SK-N-SH (cell line): ENCODE measurements at regions not wholly inside any gene's neighbourhood (a gene's known extent, or its start where the extent isn't known, plus 50 kb on each side); places are given as distances from the start of the nearest gene placed in this dataset.

Source experiments
- CTCF ChIP-seq: fragments of 200-600 bp; sonication (generic); IDR thresholded peaks from 2 replicates; pipeline ENCODE4 v1.6.1; 2017; ENCODE audit warnings: antibody characterized with exemption, mild to moderate bottlenecking, moderate library complexity
- FOXM1 ChIP-seq: IDR thresholded peaks from 2 replicates; pipeline ENCODE4 v1.4.0; 2012; ENCODE audit warnings: low read depth, mild to moderate bottlenecking
- PBX3 ChIP-seq: IDR thresholded peaks from 2 replicates; pipeline ENCODE4; 2012
- POLR2AphosphoS5 ChIP-seq: IDR thresholded peaks from 2 replicates; pipeline ENCODE4 v1.6.1; 2012; ENCODE audit warnings: low read depth, low read length
- RCOR1 ChIP-seq: fragments of 150-350 bp; IDR thresholded peaks from 2 replicates; pipeline ENCODE4 v1.6.1; 2017; ENCODE audit warnings: antibody characterized with exemption, low read length
- REST ChIP-seq: IDR thresholded peaks from 2 replicates; pipeline ENCODE4 v1.6.1; 2012; ENCODE audit warnings: mild to moderate bottlenecking, low read depth, low read length, moderate library complexity
- RXRA ChIP-seq: IDR thresholded peaks from 2 replicates; pipeline ENCODE4 v1.4.0; 2012; ENCODE audit warnings: low read depth, mild to moderate bottlenecking, borderline replicate concordance
- TCF12 ChIP-seq: IDR thresholded peaks from 2 replicates; pipeline ENCODE4 v1.4.0; 2012
- YY1 ChIP-seq: IDR thresholded peaks from 2 replicates; pipeline ENCODE4 v1.4.0; 2012; ENCODE audit warnings: low read depth, mild to moderate bottlenecking
- ZBTB33 ChIP-seq: IDR thresholded peaks from 2 replicates; pipeline ENCODE4 v1.4.0; 2012; ENCODE audit warnings: low read depth, borderline replicate concordance

- no peak for TF ChIP-seq TCF12
- no peak for TF ChIP-seq RCOR1
- no peak for TF ChIP-seq CTCF
- no peak for TF ChIP-seq ZBTB33
- no peak for TF ChIP-seq YY1
- no peak for TF ChIP-seq PBX3
- TF ChIP-seq FOXM1, result no peak
- TF ChIP-seq POLR2AphosphoS5, result no peak
- TF ChIP-seq REST, result no peak
- TF ChIP-seq RXRA, result no peak
Observed at GRCh38 chr3:3545360-3545759, 253.9 kb upstream of the LRRN1 start.
